ENCODE measurements at regions not wholly inside any gene's neighbourhood (a gene's known extent, or its start where the extent isn't known, plus 50 kb on each side); places are given as distances from the start of the nearest gene placed in this dataset.
A peak's percentile ranks its signal among the peaks of the same experiment; 100 is the strongest.

- no peaks in the 10 kb centered on the region for H3K36me3 ChIP-seq (ENCODE audit: insufficient read depth, low read length)
- no peaks in the 10 kb centered on the region for H4K20me1 ChIP-seq (ENCODE audit: insufficient read depth, low read length)
- peaks cover 3% of the 10 kb centered on the region for H3K9me3 ChIP-seq (ENCODE audit: low read depth, low read length)
- DNase-seq (ENCODE audit: insufficient read length, low spot score, missing footprints), result no peak
- no peaks in the 10 kb centered on the region for H3K79me2 ChIP-seq (ENCODE audit: insufficient read depth, low read length)
- no peaks in the 10 kb centered on the region for H3K27me3 ChIP-seq (ENCODE audit: insufficient read depth, low read length)
- H3K4me1 ChIP-seq (ENCODE audit: insufficient read depth, low read length), result no peaks in the 10 kb centered on the region
- no peak overlapping the region for H3K4me2 ChIP-seq (ENCODE audit: insufficient read depth, low read length)
- no peak overlapping the region for H3K27ac ChIP-seq (ENCODE audit: low read depth, low read length)
- TF ChIP-seq CTCF (IDR thresholded peaks at IDR 0.05; ENCODE audit: extremely low read depth, low read depth, low read length), result no peak
- no peak overlapping the region for H2AFZ ChIP-seq (ENCODE audit: low read length)
- H3K4me3 ChIP-seq (ENCODE audit: insufficient read depth, low read length), result no peak overlapping the region
Observed at GRCh38 chrX:122434942-122435341, 749.1 kb upstream of the GRIA3 start.

- no peak for DNase-seq (ENCODE audit: insufficient read length, low spot score, missing footprints)
- H3K36me3 ChIP-seq (ENCODE audit: insufficient read depth, low read length), result no peaks in the 10 kb centered on the region
- no peaks in the 10 kb centered on the region for H3K4me1 ChIP-seq (ENCODE audit: insufficient read depth, low read length)
- H3K27ac ChIP-seq (ENCODE audit: low read depth, low read length), result no peak overlapping the region
- no peak overlapping the region for H3K4me3 ChIP-seq (ENCODE audit: insufficient read depth, low read length)
- no peaks in the 10 kb centered on the region for H3K27me3 ChIP-seq (ENCODE audit: insufficient read depth, low read length)
- no peak for TF ChIP-seq CTCF (IDR thresholded peaks at IDR 0.05; ENCODE audit: extremely low read depth, low read depth, low read length)
- H3K4me2 ChIP-seq (ENCODE audit: insufficient read depth, low read length), result no peak overlapping the region
- H2AFZ ChIP-seq (ENCODE audit: low read length), result no peak overlapping the region
- no peaks in the 10 kb centered on the region for H4K20me1 ChIP-seq (ENCODE audit: insufficient read depth, low read length)
- H3K79me2 ChIP-seq (ENCODE audit: insufficient read depth, low read length), result no peaks in the 10 kb centered on the region
- peaks cover 3% of the 10 kb centered on the region for H3K9me3 ChIP-seq (ENCODE audit: low read depth, low read length)
Observed at GRCh38 chrX:122439831-122440230, 744.2 kb upstream of the GRIA3 start.

- no peaks in the 10 kb centered on the region for H3K4me1 ChIP-seq (ENCODE audit: insufficient read depth, low read length)
- no peaks in the 10 kb centered on the region for H4K20me1 ChIP-seq (ENCODE audit: insufficient read depth, low read length)
- H3K4me3 ChIP-seq (ENCODE audit: insufficient read depth, low read length), result no peak overlapping the region
- no peak overlapping the region for H2AFZ ChIP-seq (ENCODE audit: low read length)
- no peaks in the 10 kb centered on the region for H3K79me2 ChIP-seq (ENCODE audit: insufficient read depth, low read length)
- no peaks in the 10 kb centered on the region for H3K27me3 ChIP-seq (ENCODE audit: insufficient read depth, low read length)
- DNase-seq (ENCODE audit: insufficient read length, low spot score, missing footprints), result peak; percentile 3
- no peak for TF ChIP-seq CTCF (IDR thresholded peaks at IDR 0.05; ENCODE audit: extremely low read depth, low read depth, low read length)
- no peak overlapping the region for H3K4me2 ChIP-seq (ENCODE audit: insufficient read depth, low read length)
- no peak overlapping the region for H3K27ac ChIP-seq (ENCODE audit: low read depth, low read length)
- H3K36me3 ChIP-seq (ENCODE audit: insufficient read depth, low read length), result no peaks in the 10 kb centered on the region
- H3K9me3 ChIP-seq (ENCODE audit: low read depth, low read length), result peaks cover 3% of the 10 kb centered on the region
Observed at GRCh38 chrX:122440832-122441231, 743.2 kb upstream of the GRIA3 start.

- Histone ChIP-seq H4K20me1 (ENCODE audit: insufficient read depth, low read length) (no peaks in the 10 kb centered on the region), H3K4me3 (ENCODE audit: insufficient read depth, low read length) (no peak overlapping the region), H3K9me3 (ENCODE audit: low read depth, low read length) (peaks cover 3% of the 10 kb centered on the region), H3K36me3 (ENCODE audit: insufficient read depth, low read length) (no peaks in the 10 kb centered on the region), H3K4me1 (ENCODE audit: insufficient read depth, low read length) (no peaks in the 10 kb centered on the region), H3K27ac (ENCODE audit: low read depth, low read length) (no peak overlapping the region), H2AFZ (ENCODE audit: low read length) (no peak overlapping the region), H3K4me2 (ENCODE audit: insufficient read depth, low read length) (no peak overlapping the region), H3K79me2 (ENCODE audit: insufficient read depth, low read length) (no peaks in the 10 kb centered on the region), H3K27me3 (ENCODE audit: insufficient read depth, low read length) (no peaks in the 10 kb centered on the region)
- TF ChIP-seq CTCF (IDR thresholded peaks at IDR 0.05; ENCODE audit: extremely low read depth, low read depth, low read length), result no peak
- no peak for DNase-seq (ENCODE audit: insufficient read length, low spot score, missing footprints)
Observed at GRCh38 chrX:122441451-122441850, 742.6 kb upstream of the GRIA3 start.

All from osteoblast (primary cell).